Fibroblast of skin of abdomen (primary cell): ENCODE measurements at regions not wholly inside any gene's neighbourhood (a gene's known extent, or its start where the extent isn't known, plus 50 kb on each side); places are given as distances from the start of the nearest gene placed in this dataset.
A peak's percentile ranks its signal among the peaks of the same experiment; 100 is the strongest.
"Not testable (repeated sequence)": the region's sequence is repeated elsewhere in the genome, so short reads cannot be mapped to it uniquely, and the experiment has no call there.

ENCODE experiments used
- DNase-seq: peaks from one replicate; pipeline ENCODE4 v3.0.0-alpha.2; 2013

DNA sequence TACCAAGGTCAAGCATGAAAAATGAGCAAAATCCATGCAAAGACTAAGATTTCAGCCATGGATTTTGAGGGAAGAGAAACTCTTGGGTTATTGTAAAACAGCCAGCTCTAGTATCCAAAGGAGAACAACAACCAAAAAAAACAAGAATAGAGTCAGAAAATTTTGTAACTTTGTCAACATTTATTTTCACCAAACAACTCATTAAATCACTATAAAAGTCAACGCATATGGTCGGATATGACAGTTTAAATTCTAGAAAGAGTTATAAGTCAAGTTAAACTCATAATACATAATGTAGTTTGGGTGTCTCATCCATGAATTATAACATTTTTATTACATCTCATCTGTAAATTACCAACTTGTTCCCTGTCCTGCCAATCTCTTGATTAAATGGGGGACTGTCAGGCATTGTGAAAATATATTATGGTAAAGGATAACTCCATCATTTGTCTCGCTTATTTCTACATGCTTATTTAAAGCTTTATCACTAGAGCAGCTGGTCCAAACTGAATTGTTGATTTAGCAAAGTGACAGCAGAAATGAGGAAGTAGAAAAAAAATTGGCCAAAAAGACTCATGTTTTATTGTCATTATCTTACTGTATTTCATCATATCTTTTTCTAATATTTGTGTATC is 224.8 kb upstream of the NOCT start:
- DNase-seq = no peak

DNA sequence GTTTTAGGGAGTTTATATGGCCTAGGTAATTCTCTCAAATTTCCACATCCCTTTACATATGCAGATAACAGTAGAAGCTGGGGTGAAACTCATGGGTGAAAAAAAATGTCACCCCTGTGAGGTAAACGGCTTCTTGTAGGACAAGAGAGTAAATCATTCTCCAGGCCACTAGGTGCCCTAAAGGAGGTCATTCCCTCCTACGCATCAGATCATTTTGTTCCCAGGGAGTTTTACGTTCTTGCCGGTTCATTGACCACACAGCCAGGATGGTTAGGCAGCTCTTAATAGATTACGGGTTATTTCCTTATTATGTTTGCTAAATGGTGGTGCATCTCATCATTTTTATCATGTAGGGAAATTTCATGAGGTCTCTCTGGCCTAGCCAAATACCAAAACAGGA is 225.8 kb upstream of the NOCT start:
- DNase-seq = no peak

DNA sequence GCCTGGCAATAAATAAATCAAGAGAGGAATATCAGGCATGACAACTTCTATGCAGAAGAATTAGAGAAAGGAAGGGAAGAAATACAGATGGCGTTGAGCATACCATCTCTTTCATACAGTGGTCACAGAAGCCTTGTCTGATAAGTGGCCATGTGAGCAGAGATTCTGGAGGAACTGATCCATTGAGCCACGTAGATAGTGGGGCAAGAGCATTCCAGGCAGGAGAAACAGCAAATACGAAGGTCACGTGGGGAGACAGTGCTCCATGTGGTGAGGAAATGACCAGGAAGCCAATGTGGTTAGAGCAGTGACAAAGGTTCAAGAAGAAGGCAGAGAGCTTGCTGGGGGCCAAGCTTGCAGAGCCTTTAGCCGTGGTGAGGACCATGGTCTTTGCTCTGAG is 226.7 kb upstream of the NOCT start:
- DNase-seq = no peak

DNA sequence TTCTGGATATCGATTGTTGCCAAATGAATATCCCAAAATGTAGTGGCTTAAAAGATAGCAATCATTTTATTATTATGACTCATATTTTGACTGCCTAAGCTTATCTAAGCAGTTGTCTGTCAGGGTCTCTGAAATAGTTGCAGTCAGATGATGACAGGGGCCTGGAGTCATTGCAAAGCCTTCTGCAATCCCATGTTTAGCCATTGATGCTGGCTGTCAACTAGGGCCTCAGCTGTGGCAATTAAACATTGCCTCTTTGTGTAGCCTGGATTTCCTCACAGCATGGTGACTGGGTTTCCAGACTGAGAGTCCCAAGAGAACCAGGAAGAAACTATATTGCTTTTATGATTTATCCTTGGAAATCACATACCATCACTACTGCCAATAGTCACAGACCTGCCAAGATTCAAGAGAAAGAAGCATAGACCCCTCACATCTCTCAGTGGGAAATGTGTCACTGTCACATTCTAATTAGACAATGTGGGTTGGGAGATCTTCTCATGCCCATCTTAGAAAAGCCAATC is 227.3 kb upstream of the NOCT start:
- peak; percentile 6 for DNase-seq

DNA sequence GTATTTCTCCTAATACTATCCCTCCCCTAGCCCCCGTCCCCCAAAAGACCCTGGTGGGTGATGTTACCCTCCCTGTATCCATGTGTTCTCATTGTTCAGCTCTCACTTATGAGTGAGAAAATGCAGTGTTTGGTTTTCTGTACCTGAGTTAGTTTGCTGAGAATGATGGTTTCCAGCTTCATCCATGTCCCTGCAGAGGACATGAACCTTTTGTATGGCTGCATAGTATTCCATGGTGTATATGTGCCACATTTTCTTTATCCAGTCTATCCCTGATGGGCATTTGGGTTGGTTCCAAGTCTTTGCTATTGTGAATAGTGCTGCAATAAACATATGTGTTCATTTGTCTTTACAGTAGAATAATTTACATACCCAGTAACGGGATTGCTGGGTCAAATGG is 235.8 kb upstream of the NOCT start:
- not testable (repeated sequence) for DNase-seq

DNA sequence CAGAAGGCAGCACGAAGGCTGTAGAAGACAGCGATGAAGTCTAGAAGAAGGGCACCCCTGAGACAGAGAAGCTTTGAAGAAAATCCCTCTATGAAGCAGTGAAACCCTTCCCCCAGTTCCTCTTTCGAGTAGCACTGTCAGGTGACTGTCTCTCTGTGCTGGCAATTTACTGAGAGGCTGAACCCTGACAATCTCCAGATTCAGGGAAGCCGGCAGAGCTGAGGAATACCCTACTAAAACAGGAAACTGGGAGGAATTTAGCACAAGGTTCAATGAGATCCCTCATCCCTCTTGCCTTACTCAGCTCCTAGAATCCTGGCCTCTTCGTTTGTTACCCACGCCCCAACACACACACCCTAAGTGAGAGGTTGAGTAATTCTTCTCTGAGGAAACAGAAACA is 239.7 kb upstream of the NOCT start:
- DNase-seq = no peak

DNA sequence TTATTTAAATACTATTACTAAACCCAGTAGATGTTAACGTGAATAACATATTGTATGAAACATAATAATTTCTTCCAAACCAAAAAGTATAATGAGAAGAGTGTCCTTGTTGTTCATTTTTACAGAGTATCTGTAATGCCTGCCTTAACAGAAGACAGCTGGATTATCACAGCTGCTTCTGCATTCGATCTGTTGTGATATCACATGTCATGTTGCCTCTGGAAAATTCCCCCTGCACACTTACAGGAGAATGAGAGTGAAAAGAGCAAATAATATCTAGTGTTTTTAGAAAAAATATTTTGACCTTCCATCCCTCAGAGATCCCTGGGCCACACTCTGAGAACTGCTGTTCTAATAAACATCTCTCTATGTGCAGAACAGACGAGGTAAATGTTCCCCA is 240.1 kb upstream of the NOCT start:
- no peak for DNase-seq

- no peak for DNase-seq
Measured at GRCh38 chr4:138774940-138775339, 240.6 kb upstream of the NOCT start.

DNA sequence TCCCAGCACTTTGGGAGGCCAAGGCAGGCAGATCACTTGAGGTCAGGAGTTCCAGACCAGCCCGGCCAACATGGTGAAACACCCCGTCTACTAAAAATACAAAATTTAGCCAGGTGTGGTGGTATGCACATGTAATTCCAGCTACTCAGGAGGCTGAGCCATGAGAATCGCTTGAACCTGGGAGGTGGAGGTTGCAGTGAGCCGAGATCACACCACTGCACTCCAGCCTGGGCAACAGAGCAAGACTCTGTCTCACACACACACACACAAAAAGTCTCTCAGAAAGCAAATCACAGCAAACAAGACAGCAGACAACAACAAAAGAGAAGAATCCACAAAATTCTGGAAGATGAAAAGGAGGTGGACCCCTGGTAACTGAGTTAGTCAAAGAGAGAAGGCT is 241.5 kb upstream of the NOCT start:
- DNase-seq = not testable (repeated sequence)

GRCh38 chr4:138773321-138773720 is 242.3 kb upstream of the NOCT start:
- DNase-seq = no peak

DNA sequence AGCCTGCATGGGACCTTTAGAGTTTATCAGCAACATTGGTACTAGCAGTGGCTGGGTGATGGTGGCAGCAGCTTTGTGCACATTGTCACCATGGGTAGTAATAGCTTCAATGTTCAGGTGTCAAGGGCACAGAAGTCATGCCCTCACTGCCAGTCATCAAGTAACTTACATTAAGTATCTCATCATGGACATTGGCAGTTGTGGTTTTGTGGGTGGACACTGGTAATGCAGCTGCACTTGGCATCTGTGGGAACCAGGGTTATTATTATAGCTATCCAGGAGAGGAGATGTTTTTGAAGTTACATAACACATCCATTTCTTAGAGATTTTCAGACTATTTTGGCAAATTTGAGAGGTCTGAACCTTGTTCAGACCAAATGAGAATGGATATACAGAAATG is 243.2 kb upstream of the NOCT start:
- DNase-seq = no peak

- no peak for DNase-seq
Measured at GRCh38 chr4:138770818-138771217, 244.8 kb upstream of the NOCT start.

GRCh38 chr4:138766332-138766731 is 249.2 kb upstream of the NOCT start:
- no peak for DNase-seq

DNA sequence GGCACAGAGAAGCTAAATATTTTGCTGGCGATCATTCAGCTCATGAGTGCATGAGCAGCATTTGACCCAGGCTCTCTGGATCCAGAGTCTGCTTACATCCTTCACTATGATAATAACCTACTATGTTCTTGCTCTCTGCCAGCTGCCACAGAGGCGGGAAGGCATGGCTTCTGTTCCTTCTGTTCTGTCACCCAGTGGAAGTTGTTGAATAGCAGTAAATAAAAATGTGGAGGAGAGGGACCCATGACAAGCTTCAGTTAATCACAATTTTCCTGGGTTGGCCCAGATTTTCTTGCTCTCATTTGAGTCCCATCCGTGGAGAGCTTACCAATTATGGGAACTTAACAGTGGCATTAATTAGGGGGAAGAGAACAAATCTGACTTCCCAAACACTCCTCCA is 250.1 kb upstream of the NOCT start:
- DNase-seq = no peak

DNA sequence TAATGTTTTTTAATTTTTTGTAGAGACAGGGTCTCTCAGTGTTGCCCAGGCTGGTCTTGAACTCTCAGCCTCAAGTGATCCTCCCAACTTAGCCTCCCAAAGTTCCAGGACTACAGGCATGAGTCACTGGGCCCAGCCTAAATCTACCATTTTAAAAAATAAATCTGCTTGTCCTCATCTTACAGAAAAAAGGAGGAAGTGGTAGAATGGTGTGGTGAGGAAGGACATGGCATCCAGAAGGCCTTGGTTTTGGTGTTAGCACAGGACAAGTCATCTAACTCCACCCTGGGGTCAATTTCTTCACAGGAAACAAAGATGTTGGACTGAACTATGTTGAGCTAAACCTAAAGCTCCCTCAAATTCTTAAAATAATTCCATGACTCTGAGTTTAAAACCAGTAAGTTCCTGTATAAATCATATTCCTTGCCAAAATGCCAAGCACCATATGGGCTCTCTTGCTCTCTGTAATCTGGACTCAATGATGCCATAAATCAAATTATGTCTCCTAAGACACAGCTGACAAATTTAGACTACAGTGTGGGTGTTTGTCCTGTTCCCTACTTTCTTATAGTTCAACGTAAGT is 253.9 kb upstream of the NOCT start:
- DNase-seq = peak; percentile 81

DNA sequence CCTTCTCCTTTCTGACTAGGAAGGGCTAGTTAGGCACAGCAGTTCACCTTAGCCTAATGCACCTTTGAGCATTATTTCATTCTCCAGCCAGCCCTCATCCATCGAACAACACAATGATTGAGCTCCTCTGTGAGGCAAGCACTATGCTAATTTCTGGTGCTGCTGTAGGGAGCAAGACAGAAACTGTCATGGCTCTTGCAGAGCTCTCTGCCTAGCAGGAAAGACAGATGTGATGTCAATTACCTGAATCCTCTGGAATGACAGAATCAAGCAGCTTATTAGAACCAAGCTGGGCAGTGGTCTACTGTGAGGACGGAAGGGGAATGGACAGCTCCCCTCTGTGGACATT is 256.1 kb upstream of the NOCT start:
- DNase-seq = no peak

DNA sequence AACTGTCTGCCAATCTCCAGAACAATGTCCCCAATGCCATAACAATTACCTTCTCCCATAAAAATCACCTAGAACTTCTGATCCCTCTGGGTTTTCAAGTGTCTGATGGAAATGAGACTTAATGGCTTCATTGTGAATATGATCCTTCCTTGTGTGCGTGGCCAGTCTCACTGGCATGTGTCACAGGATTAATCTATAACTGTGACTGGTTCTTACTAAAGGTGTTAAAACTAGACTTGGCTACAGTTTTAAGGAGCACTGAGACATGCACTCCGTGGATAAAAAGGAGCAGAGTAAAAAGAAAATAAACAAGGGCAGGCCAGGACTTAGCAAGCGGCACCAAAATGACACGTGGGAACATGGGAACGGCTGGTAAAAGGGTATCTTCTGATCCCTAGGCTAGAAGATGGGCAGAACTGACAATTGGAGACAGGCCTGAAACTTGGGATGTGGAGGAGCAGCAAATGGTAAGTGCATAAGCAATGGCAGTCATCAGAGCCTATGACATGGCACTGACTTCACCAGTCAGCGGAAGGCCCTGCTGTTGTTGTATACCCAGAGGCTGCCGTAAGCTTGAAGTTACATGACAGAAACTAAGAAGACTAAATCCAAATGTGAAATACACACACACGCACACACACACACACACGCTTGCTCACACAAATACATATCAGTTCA is 256.6 kb upstream of the NOCT start:
- DNase-seq = no peak

GRCh38 chr4:138758196-138758595 is 257.4 kb upstream of the NOCT start:
- no peak for DNase-seq

DNA sequence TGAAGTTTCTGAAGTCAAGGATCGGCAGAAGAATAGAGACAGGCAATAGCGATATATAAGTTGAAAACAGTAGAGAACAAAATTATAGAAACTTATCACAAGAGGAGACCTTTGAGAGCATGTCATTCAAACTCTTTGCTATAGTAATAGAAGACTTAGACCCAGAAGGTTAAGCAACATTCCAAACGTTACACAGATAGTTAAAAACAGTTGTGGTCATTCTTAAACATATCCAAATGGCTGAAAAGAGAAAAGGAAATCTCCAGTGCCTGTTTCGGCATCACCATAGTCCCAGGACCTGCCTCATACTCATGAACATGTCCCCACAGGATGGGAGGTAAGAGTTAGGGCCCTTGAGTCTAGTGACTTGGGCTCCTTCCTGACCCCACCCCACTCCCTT is 258.1 kb upstream of the NOCT start:
- DNase-seq = peak; percentile 35

GRCh38 chr4:138756519-138756918 is 259.1 kb upstream of the NOCT start:
- no peak for DNase-seq

DNA sequence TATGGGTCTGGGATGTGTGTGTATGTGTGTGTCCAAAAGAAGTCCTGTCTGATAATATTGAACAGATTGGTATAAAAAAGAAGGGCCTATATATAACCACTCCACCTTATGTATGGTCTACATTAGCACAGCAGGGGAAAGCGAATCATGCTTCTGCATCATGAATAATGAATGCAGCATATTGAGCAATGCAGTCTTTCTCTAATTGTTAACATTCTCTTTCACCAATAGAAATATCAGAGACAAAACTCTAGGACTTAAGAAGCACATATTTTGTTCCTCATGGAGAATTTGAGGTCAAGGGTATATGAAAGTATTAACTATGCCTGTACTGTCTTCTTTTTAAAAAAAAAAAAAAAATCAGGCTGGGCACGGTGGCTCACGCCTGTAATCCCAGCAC is 264.3 kb upstream of the NOCT start:
- DNase-seq = peak; percentile 68

- DNase-seq = peak; percentile 47
Measured at GRCh38 chr4:138749303-138749702, 266.3 kb upstream of the NOCT start.

- no peak for DNase-seq
Measured at GRCh38 chr4:138741766-138742377, 273.7 kb upstream of the NOCT start.
